DMS53 (cell line): ENCODE measurements at regions not wholly inside any gene's neighbourhood (a gene's known extent, or its start where the extent isn't known, plus 50 kb on each side); places are given as distances from the start of the nearest gene placed in this dataset.

Source experiments
- DNase-seq: peaks from one replicate; lab custom pipeline; 2025; lab: John Stamatoyannopoulos, UW

GRCh38 chr10:1873661-1874315 lies 136.5 kb upstream of the ADARB2 start:
- no peak for DNase-seq

DNA sequence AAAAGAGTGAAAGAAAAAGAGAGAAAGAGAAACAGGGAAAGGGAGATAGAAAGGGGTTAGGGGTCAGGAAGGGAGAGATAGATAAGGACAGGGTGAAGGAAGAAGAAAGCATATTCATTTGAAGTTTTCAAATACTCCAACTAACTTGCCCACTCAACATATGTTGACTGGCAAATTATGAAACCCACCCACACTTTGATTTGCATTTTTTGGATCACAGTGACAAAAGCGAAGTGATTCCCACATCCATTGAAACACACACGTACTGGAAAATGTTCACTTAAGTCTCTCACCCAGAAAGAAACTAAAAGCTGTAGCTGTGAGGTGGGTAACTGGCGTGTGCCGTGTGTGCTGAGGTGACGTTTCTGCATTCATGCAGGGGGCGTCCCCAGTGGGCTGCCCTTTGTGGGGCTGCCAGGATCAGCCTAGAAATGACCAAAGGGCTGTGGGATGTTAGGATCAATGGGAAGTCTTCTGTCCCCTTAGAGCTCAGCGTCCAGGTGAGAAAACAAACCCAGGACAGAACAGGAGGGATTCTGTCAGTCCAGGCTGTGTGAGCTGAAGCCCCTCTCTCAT lies 134.9 kb upstream of the ADARB2 start:
- DNase-seq = no peak

- no peak for DNase-seq
Observed at GRCh38 chr10:1870491-1870890, 133.2 kb upstream of the ADARB2 start.

DNA sequence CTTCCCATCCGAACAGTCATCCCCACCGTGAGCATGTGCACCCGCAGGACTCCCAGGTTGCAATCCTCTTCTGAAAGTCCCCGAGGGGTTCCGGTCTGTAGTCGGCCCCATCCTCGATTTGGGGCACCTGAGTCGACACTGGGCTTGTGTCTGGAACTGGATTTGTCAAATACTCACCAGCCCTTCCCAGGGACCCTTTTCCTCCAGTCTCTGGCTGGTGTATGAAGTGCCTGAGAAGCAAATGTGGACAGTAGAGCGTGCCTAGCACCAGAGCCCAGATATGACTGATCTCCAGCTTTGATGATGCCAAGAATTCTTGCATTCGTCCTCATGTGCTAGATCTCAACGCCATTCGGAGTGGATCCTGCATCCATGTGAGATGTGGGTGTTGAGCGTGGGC lies 132.5 kb upstream of the ADARB2 start:
- DNase-seq = no peak

GRCh38 chr10:1860351-1860750 lies 123.0 kb upstream of the ADARB2 start:
- DNase-seq = no peak

DNA sequence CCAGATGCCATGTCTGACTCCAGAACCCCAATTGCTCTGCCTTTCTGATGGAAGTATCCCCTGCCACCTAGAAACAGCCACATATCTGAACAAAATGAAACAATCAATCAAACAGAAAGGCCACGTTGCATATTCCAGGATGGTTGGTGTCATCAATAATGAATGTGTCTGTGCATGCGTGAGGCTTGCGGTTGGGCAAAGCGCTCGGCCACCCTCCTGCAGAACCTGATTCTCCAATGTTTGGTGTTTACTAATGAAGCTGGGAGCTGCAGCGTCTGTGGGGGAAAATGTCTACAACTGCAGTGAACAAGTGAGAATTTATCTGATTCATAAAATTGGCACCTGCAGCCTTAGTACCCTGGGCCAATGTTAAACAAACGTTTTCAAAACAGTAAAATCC lies 121.2 kb upstream of the ADARB2 start:
- no peak for DNase-seq

DNA sequence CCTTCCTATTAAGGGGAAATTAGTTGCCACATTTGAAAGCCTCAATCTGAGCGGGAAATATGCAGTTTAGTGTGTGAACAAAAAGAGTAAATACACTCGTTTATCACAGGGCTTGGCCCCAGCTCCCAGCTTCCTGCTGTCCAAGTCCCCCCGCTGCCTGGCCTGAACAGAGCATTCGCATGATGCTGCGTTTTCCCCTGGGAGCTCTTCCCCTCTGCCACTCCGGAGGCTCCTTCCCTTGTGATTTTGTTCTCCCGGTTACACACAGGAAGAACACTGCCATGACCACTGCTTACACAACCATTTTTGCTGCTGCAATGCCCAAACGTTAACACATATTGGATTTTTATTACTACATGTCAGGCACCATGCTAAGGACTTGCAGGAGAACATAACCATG lies 120.7 kb upstream of the ADARB2 start:
- DNase-seq = no peak

- DNase-seq = no peak
Observed at GRCh38 chr10:1855911-1856310, 118.6 kb upstream of the ADARB2 start.

DNA sequence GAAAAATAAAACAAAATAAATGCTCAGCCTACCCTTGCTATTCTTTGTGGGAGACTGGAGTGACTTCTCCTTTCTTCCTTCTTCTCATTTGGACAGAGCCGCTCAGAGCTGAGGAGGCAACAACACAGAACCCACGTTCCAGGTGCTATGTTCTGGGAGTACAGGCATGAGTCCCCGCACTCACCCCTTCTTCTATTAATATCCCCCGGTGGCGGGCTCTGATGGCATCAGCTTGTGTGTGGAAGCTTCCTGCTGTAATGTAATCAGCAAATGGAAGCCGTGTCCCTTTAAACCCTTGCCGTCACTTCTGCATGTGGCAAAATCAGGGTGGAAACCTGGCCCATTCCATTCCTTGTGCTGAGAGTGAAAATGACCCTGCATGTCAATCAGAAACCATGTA lies 116.9 kb upstream of the ADARB2 start:
- DNase-seq = no peak

DNA sequence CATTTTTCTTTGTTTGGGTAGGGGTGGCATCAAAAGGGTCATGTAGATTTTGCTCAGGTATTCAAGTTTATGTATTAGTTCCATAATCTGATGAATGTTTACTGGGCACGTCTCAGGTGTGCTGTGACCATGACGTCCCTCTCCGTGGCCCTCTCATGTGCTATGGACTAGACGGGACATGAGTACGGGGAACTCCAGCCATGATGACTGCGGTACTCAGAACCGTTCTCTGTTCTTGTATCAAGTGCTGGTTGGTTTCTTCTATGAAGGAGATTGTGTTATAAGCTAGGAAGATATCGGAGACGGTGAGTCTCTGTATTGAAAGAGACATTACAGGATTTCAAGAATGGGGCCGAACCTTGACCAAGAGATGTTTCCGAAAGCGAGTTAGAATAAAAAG lies 116.5 kb upstream of the ADARB2 start:
- no peak for DNase-seq

DNA sequence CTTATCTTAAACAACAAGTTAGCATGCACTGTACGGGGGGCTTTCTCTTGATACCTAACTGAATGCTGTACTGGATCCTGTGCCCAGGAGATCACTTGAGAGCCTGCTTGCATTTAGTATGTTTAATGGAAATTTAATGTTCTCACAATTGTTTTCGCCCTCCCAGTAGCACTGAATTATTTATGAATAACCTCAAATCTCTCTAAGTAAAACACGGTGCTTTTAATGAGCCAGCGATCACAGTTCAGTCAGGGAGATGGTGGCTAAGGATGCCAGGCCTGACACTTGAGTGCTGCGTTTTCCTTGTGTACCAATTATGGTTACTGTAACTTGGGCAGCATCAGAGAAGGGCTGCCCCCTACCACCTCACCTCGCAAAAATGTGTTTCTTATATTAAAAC lies 115.5 kb upstream of the ADARB2 start:
- DNase-seq = no peak

DNA sequence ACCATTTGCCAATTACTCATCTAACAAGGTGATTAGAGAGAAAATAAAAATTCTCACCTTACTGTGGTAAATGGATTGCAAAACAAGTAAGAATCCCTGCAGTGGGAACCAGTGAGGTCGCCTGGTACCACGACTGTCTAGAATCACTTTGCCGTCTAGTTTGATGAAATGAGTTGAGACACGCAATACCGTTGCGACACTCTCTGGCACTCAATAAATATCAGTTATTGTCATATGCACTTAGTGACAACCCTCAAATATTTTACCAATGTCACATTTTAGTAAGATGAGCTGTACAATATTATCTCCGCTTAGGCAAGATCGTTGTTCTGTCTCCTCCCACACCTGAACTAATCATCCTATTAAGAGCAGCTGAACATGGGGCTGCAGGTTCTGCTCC lies 114.4 kb upstream of the ADARB2 start:
- DNase-seq = no peak

GRCh38 chr10:1850971-1851527 lies 113.7 kb upstream of the ADARB2 start:
- DNase-seq = no peak

DNA sequence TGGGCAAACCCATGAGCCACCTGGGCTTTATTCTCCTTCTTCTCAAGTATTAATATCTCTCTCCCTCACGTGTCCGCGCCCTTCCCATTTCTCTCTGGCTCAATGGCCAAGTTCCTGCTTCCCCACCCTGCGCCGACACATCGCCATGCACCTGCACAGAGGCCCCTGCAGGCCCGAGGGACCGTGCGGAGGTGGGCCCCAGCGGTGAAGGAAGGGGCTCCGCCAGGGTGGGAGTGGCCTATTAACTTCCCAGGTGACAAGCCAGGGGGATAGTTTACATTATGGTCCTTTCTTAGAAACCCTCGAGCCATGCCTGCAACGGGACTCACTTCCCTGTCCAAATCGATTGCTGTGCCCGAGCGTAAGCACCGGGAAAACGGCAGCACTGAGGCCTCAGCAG lies 110.0 kb upstream of the ADARB2 start:
- DNase-seq = no peak

- DNase-seq = no peak
Observed at GRCh38 chr10:1846032-1846431, 108.7 kb upstream of the ADARB2 start.

GRCh38 chr10:1841759-1842158 lies 104.4 kb upstream of the ADARB2 start:
- DNase-seq = no peak

DNA sequence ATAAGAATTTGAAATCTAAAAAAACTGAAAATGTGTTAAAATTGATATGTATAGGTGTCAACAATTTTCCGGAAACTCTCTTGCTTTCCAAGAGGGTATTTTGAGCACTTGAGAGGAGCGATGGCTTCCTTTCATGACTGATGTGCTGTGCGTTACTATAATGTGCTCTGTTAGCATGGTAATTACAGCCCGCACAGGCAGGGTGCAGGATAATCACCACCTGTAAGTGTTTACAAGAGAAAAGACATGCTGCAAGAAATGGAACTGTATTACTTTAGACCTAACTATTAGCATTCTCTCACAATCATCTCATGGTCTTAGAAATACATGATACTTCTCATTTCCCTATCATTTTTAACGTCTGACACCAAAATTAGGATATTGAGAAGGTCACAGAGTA lies 92.4 kb upstream of the ADARB2 start:
- DNase-seq = no peak

DNA sequence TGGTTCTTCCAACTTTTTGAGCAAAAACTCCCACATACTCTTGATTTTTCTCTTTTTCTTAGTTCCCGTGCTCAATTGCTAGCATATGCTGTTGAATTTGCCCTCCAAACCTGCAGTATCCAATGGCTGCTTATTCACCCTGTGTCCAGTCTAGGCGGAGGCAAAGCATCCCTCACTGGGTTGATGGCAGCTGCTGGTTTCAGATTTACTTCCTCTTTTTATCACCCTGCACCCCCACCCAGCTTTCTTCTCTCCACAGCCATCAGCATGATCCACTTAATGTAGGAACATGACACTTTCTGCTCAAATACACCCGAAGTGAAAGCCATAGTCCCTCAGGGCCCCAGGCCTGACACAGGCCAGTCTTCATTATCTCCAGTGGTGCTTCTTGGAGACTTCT lies 87.6 kb upstream of the ADARB2 start:
- DNase-seq = no peak

DNA sequence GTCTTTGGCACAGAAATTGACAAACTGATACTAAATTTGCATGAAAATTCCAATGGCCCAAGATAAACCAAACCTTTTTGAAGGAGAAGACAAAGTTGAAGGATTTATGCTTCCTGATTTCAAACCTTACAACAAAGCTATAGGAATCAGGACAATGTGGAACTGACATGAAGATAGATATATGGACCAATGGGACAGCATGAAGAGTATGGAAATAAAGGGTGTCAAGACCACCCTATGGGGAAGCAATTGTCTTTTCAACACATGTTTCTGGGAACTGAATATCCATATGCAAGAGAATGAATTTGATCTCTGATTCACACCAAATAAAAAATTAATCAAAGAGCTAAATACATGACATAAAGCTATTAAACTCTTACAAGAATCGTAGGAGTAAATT lies 77.2 kb upstream of the ADARB2 start:
- DNase-seq = no peak

GRCh38 chr10:1809139-1809741 lies 71.9 kb upstream of the ADARB2 start:
- DNase-seq = no peak

- no peak for DNase-seq
Observed at GRCh38 chr10:1807924-1808323, 70.6 kb upstream of the ADARB2 start.

- DNase-seq = no peak
Observed at GRCh38 chr10:1807196-1807595, 69.9 kb upstream of the ADARB2 start.

DNA sequence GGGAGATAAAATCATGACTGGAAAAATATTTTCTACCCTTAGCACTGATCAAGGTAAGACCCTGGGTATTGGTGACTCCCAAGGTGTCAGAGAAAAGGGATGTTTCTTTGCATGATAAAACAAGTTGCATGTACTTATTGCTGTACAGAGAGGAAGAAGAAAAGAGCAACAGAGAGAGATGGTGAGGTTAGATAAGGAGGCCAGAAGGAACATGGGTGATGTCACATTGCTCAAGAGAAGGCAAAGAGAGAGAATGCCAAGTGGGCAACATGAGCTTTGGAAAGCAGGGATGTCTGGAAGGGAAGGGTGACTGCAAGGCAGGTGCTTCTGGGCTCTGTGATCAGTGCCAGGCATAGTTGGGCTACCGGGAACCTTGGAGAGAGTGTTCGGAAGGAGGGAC lies 65.1 kb upstream of the ADARB2 start:
- DNase-seq = no peak

- no peak for DNase-seq
Observed at GRCh38 chr10:1788401-1788800, 51.1 kb upstream of the ADARB2 start.
